Heart left ventricle (tissue), 16 donors: ENCODE measurements at regions not wholly inside any gene's neighbourhood (a gene's known extent, or its start where the extent isn't known, plus 50 kb on each side); places are given as distances from the start of the nearest gene placed in this dataset.
"Not testable (repeated sequence)": the region's sequence is repeated elsewhere in the genome, so short reads cannot be mapped to it uniquely, and the experiment has no call there.

Experiments
- ATAC-seq, 4 donors: fragments of 200-7000 bp; cut with Tn5 transposase; one replicate each; pipeline ENCODE4 v1.9.1; 2020 to 2022; ENCODE audit warnings: moderate library complexity in 4 of 4, mild to moderate bottlenecking in 3 of 4, moderate number of reproducible peaks in 1 of 4
- DNase-seq, 5 donors: peaks; one replicate each; pipeline ENCODE4 v3.0.0-alpha.2; 2020
- H3K27ac ChIP-seq, 12 donors: fragments of 200-600 bp; sonication (generic) in 4 of 12; one replicate each; pipeline versions ENCODE4 v1.5.0 to v1.8.0; 2016 to 2022; ENCODE audit warnings: mild to moderate bottlenecking in 2 of 12
- H3K27me3 ChIP-seq, 9 donors: fragments of 200-600 bp; sonication (generic) in 2 of 9; one replicate each; pipeline versions ENCODE4 v1.5.1 to v1.8.0; 2016 to 2022; ENCODE audit warnings: mild to moderate bottlenecking in 3 of 9
- H3K36me3 ChIP-seq, 9 donors: fragments of 200-600 bp; sonication (generic) in 2 of 9; one replicate each; pipeline versions ENCODE4 v1.5.0 to v1.8.0; 2018 to 2022; ENCODE audit warnings: mild to moderate bottlenecking in 2 of 9
- H3K4me1 ChIP-seq, 12 donors: fragments of 200-600 bp; sonication (generic) in 4 of 12; one replicate each; pipeline versions ENCODE4 v1.5.0 to v1.8.0; 2016 to 2022; ENCODE audit warnings: mild to moderate bottlenecking in 3 of 12
- H3K4me3 ChIP-seq, 12 donors: fragments of 200-600 bp; sonication (generic) in 4 of 12; one replicate each; pipeline versions ENCODE4 v1.5.0 to v1.8.0; 2017 to 2022; ENCODE audit warnings: mild to moderate bottlenecking in 9 of 12, moderate library complexity in 4 of 12
- H3K9me3 ChIP-seq, 12 donors: fragments of 200-600 bp; sonication (generic) in 4 of 12; one replicate each; pipeline versions ENCODE4 v1.5.0 to v1.8.0; 2016 to 2022; ENCODE audit warnings: mild to moderate bottlenecking in 1 of 12
- CTCF ChIP-seq, 12 donors: fragments of 200-600 bp; sonication (generic) in 4 of 12; IDR thresholded peaks; one replicate each; pipeline versions ENCODE4 v1.5.0 to v1.8.0; 2018 to 2022; ENCODE audit warnings: antibody characterized with exemption in 12 of 12, mild to moderate bottlenecking in 5 of 12
- POLR2A ChIP-seq, 2 donors: fragments of 450-650 bp; IDR thresholded peaks; one replicate each; pipeline ENCODE4 v1.6.1; 2017; ENCODE audit warnings: antibody characterized with exemption in 2 of 2, mild to moderate bottlenecking in 2 of 2, moderate library complexity in 2 of 2
- WGBS, 4 donors: extraction: QIAGEN DNeasy Blood & Tissue Kit in 2 of 4; methylation state at CpG; one replicate each; pipeline versions ENCODE4 v1.1.5 to v1.1.7; 2013 to 2018; 5-methylcytosine and 5-hydroxymethylcytosine counted together
- intact Hi-C, 10 donors: fragments of 100-400 bp; cut with DNase I; formaldehyde crosslinking; loops; one replicate each; pipeline versions ENCODE4 v1.11.1 to v1.14.2; 2022
- donor health status: ischemic (EF 13 %, LVEDD 7.1; RV severe dilation, severe dysfunction).
- donor health status: healthy with polysubstance abuse.
- donor health status: DM: no; HTN: yes; CAD: no.
- donor health status: DM: no; HTN: no; CAD: no.
- donor health status: ischemic (EF 25% LVEDD 6.9; RV normal size, moderate dysfunction).
- donor health status: ischemic (EF 25% LVEDD 5.7; RV mildly dilated, moderate dysfunction).
- donor health status: healthy.
- donor health status: DM: yes; HTN: yes; CAD: no.
- donor health status: ischemic (EF 35%, LVEDD 5.7; RV mildly dilated, moderate dysfunction).
- donor health status: nonischemic (EF 11% LVEDD 7.7; RV severe dilation, severe dysfunction).
- donor health status: DM: yes; HTN: yes; CAD: no.
- donor health status: PGD.
- donor health status: ischemic (EF 29% LVEDD 5.4; RV normal size, mild dysfunction).
- donor health status: nonischemic (EF 23%, LVEDD 6.1; RV moderate dilation, normal function).

GRCh38 chr4:16411501-16412085 is 185.3 kb upstream of the TAPT1 start:
- Histone ChIP-seq H3K27ac (no peak overlapping the region), H3K4me1 (peaks cover 0 to 4% (median 0%) of the 10 kb centered on the region in 12 donors), H3K36me3 (no peaks in the 10 kb centered on the region), H3K27me3 (no peaks in the 10 kb centered on the region), H3K9me3 (no peaks in the 10 kb centered on the region), H3K4me3 (no peak overlapping the region)
- DNase-seq (no peak), ATAC-seq (no peak)
- intact Hi-C loops: no loop called here
- TF ChIP-seq POLR2A (IDR thresholded peaks at IDR 0.05) (no peak), CTCF (IDR thresholded peaks at IDR 0.05) (no peak)
- WGBS, 4 donors: 85 to 91% (median 89%) methylated on average over 4 of the region's 4 CpGs

GRCh38 chr4:16393216-16393615 is 166.9 kb upstream of the TAPT1 start:
- H3K27ac ChIP-seq, H3K36me3 ChIP-seq, ATAC-seq, H3K27me3 ChIP-seq, H3K4me1 ChIP-seq, H3K4me3 ChIP-seq, intact Hi-C loops, H3K9me3 ChIP-seq, DNase-seq: not testable (repeated sequence)
- 89 to 96% methylated on average over 20 to 21 of the region's 32 CpGs; no CpG with 5 or more reads in 2 of the 4 donors for WGBS, 4 donors

- Histone ChIP-seq H3K9me3 (no peaks in the 10 kb centered on the region), H3K27me3 (peaks cover 0 to 3% (median 0%) of the 10 kb centered on the region in 9 donors), H3K4me3 (no peak overlapping the region), H3K27ac (no peak overlapping the region), H3K4me1 (no peaks in the 10 kb centered on the region), H3K36me3 (no peaks in the 10 kb centered on the region)
- 82 to 90% (median 85%) methylated on average over 3 of the region's 3 CpGs for WGBS, 4 donors
- ATAC-seq (no peak), DNase-seq (no peak)
- no peak for TF ChIP-seq POLR2A (IDR thresholded peaks at IDR 0.05)
- no peak for TF ChIP-seq CTCF (IDR thresholded peaks at IDR 0.05)
- intact Hi-C loops: no loop called here
Observed at GRCh38 chr4:16391196-16391595, 164.9 kb upstream of the TAPT1 start.

- DNase-seq (no peak), ATAC-seq (no peak)
- no peak for TF ChIP-seq CTCF (IDR thresholded peaks at IDR 0.05)
- no peak for TF ChIP-seq POLR2A (IDR thresholded peaks at IDR 0.05)
- H3K27ac ChIP-seq: no peak overlapping the region
- H3K27me3 ChIP-seq: peaks cover 0 to 3% (median 0%) of the 10 kb centered on the region in 9 donors
- H3K36me3 ChIP-seq: no peaks in the 10 kb centered on the region
- 83 to 96% (median 89%) methylated on average over 1 of the region's 1 CpG for WGBS, 4 donors
- H3K9me3 ChIP-seq: no peaks in the 10 kb centered on the region
- intact Hi-C loops: no loop called here
- no peak overlapping the region for H3K4me3 ChIP-seq
- no peaks in the 10 kb centered on the region for H3K4me1 ChIP-seq
Observed at GRCh38 chr4:16387448-16387847, 161.2 kb upstream of the TAPT1 start.

- Histone ChIP-seq H3K4me3 (no peak overlapping the region), H3K27ac (no peak overlapping the region), H3K4me1 (no peaks in the 10 kb centered on the region), H3K36me3 (no peaks in the 10 kb centered on the region), H3K9me3 (no peaks in the 10 kb centered on the region), H3K27me3 (peaks cover 0 to 1% (median 0%) of the 10 kb centered on the region in 9 donors)
- TF ChIP-seq POLR2A (IDR thresholded peaks at IDR 0.05) (no peak), CTCF (IDR thresholded peaks at IDR 0.05) (no peak)
- intact Hi-C loops: no loop called here
- no peak for DNase-seq
- ATAC-seq: peak in 1 of 4 donors; percentile 42
Observed at GRCh38 chr4:16386711-16387320, 160.5 kb upstream of the TAPT1 start.
